ENCODE measurements at regions not wholly inside any gene's neighbourhood (a gene's known extent, or its start where the extent isn't known, plus 50 kb on each side); places are given as distances from the start of the nearest gene placed in this dataset.
"Not testable (repeated sequence)": the region's sequence is repeated elsewhere in the genome, so short reads cannot be mapped to it uniquely, and the experiment has no call there.

DNA sequence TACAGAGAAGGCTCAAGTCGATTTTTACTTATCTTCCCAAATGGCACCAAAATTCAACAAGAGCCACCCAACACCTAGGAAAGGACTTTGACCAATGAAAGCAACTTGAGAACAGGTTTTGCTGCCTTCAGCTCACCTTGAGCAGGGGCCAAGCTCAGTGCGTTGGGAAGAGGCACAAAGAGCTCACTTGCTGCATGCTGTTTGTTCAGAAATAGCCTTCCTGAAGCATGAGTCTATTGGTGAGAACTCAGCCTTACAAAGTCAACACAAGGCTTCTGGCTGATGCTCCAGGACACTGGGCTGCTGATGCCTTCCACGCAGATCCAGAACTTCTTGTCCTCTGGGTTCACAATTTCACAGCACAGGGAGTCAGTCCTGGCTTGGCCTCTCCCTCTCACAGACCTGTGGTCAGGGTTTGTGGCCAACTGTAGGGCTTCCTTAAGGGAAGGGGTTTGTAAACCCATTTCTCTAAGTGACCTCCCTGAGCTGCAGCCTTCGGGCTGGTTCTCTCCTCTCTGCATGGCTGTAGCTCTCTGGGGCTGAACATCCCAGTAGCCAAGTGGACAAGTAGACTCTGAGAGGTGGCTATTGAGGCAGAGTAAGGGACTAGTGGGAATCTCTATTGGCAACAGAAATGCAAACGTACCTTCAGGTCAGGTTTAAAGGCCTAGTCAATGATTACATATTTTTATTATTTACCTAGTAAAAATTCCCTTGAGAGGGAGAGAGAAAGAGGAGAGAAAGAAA lies 124.7 kb upstream of the GATA6 start:
- DNase-seq: no peak

DNA sequence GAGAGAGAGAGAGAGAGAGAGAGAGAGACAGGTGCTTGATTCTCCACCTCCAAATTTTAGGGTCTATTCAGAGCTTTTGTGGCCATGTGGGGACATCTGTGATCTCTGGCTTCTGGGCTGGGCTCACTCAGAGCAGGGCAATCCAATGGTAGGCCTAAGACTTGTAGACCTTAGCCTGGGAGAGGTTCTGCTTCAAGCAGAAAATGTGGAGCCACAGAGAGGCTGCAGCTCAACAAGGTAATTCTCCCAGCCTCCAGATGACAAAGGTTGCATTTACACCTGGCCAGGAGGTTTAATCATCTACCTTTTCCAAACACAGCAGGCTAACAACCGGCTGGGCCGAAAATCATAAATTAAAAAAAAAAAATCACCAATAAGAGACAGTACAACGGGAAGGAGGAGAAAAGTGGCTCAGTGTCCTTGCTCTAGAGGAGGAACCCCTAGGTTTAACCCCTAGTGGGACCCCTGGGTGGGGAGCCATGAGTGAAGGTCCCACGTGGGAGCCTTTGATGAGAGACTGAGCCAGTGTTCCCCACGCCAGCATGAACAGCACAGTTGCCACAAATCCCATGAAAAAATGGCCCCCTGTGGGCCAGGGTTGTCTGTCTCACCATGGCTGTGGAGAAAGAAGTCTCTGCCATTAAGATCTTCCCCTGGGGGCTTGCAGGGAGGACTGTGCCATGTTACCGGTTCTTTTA lies 124.0 kb upstream of the GATA6 start:
- no peak for DNase-seq

DNA sequence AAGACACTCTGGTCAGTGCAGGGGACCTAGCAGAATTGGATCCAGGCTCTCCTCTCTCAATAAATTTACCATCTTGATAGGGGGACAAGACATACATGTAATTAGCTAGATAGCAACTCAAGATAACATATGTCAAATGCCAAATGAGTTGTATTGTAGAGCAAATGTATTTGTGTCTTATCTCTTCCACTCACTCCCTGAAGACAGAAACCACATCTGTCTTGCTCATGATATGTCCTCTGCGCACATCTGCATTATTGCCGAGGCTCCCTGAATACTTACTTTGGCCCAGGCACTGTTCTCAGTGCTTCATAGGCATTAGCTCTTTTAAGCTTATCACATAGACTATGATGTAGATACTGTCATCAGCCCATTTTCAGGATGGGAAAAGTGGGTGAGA lies 122.9 kb upstream of the GATA6 start:
- DNase-seq: no peak

DNA sequence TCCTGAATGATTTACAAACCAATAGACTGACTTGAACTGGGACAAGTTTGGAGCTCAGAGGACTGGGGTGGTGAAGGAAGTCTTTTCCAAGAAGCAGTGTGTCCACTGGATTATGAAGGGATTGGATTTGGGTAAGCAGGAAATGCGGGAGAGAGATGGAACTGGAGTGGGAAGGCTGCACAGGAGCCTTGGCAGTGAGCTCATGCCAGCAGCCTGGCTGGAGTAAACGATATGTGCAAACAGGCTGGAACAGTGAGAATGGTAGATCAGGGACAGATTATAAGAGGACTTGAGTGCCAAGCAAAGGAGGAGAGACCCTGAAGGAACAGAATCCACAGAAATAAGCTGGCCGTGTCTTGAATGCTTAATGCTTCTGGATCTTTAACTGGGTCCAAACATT lies 121.9 kb upstream of the GATA6 start:
- no peak for DNase-seq

DNA sequence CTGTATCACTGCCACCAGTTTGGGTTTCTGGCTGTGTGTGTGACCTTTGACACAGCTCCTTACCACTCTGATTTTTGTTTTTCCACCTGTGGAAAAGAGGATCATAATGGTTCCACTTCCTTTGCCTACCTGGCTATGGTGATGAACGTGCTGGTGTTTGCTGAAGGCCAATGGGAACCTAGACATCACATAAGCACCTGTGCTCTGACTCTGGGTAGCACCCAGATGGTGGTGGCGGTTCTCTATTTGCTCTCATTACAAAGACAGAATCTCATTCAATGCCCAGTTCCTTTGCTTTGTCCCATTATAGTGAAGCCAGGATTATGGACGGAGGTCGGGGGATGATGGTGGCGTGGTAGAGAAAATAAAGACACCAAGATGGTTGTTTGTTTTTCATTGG lies 121.2 kb upstream of the GATA6 start:
- no peak for DNase-seq

DNA sequence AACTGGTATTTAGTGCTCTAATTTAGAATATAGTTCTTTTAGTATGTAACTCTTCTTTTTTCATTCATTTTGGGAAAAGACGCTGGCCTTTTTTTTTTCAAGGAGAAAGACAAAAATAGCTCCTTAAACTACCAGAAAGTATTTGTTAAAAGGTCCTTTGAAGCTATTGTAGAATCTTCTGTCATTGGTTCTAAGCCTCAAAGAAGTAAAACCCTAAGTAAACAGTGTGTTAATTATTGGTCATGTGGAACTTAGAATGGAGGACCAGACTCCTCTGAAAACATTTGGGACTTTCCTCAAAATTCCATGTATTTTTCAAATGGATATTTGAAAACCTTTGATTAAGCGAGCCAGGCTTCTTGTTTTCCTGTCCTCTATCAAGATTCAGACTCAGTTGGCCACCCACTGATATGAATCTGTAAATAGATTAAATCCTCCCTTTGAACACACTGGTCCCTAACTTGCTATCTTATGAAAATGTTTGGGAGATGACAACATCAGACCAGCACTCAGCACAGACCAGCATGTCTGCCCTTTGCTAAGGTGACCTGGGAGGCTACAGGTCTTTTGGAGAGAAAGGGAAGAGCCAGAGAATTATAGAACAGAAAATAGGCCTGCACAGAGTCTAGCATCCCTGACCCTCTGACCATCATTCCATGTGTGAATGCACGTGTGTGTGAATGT lies 120.3 kb upstream of the GATA6 start:
- no peak for DNase-seq

DNA sequence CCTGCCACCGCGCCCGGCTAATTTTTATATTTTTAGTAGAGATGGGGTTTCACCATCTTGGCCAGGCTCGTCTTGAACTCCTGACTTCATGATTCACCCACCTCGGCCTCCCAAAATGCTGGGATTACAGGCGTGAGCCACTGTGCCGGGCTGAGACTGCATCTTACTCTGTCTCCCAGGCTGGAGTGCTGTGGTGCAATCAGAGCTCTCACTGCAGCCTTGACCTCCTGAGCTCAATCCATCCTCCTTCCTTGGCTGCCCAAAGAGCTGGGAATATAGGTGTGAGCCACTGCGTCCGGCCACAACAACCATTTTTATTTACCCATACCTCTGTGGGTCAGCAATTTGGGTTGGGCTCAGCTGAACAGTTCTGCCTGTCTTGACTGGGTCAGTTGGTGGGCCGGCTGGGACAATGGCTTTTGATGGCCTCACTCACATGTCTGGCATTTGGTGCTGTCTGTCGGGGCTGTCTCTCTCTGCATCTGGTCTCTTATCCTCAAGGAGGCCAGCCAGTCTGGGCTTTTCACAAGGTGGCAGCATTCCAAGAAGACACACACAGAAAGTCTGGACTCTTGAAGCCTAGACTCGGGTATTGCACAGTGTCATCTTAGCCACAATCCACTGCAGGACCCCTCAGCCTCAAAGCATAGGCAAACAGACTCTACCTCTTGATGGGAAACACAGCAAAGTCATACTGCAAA lies 116.8 kb upstream of the GATA6 start:
- peak; percentile 82 for DNase-seq

DNA sequence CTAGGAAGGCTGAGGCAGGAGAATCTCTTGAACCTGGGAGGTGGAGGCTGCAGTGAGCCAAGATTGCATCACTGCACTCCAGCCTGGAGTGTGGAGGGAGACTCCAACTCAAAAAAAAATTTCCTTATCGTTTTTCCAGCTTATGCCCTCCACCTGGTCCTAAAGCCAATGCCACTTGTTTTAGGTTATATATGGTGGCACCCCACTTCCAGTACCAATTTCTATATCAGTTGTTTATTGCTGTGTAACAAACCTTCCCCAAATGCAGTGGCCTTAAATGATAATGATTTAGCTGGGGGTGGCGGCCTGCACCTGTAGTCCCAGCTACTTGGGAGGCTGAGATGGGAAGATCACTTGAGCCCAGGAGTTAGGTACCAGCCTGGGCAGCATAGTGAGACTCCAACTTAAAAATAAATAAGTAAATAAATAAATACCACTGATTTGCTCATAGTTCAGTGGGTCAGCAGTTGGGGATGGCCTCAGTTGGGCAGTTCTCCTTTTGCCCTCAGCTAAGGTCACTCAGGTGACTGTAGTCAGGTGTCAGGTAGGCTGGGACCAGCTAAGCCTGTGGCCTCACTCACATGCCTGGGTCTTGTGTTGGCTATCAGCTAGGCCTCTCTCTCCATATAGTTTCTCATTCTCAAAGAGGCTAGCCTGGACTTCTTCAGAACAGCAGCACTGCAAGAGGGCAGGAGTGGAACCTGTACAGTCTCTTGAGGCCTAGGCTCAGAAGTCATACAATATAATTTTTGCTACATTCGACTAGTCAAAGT lies 113.7 kb upstream of the GATA6 start:
- DNase-seq: no peak

DNA sequence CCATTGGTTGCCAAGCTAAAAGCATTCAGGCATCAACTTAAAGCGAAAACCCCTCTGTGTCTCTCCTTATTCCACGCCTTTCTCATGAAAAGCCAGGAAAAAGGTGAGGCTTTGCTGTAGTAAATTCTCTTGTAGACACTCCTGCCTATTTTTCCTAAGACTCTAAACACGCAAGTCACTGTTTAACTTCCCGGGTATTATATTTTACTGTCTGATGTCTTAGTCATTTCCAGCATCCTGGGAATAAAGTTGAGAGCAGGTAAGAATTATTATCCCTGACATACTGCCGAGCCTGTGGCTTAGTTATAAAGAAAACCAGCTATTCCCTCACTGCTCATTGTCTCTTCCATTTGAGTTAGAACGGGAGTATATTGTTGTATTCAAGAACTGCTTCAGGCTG lies 112.4 kb upstream of the GATA6 start:
- DNase-seq: no peak

DNA sequence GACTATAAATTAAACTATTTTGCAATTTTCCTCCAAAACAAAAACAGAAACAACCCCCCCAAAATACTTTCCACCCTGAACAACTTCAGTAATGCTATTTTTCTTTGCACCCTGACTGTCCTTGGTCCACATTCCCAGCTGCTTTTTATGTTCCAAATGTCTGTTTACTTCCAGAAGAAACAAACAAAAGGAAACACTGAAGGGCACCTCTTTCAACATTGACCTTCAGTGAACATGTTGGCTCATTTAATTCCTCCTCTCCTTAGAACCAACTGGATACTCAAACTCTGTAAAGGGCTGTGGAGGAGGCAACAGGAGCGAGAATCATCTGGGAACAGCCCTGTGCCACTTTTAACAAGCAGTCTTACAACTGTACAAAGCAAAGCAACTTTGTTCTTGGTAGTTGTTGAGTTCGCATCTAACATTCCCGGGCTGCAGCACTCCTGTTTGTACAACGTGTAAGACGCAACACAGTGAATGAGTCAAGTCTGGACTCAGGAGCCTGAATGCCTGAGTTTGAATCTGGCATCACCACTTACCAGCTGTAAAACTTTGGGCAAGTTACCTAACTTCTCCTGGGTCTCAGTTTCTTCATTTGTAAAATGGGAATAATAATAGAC lies 111.4 kb upstream of the GATA6 start:
- no peak for DNase-seq

DNA sequence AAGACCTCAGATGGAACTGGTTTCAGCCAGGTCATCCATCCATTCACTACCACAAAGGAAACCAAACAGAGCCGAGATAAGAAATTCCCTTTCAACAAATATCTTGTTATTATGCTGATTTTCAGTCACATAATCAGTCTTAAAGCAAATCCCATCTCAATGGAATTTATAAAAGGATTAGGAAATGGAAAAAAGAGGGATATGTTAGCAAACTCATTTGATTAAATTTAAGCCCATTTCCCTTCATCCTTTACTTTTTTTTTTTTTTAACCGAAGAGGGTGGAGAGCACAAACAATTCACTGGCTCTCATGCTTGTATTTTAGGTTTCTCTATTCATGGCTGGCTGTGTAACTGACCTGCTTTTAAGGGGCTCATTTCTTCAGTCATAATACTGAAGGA lies 109.0 kb upstream of the GATA6 start:
- DNase-seq: no peak

DNA sequence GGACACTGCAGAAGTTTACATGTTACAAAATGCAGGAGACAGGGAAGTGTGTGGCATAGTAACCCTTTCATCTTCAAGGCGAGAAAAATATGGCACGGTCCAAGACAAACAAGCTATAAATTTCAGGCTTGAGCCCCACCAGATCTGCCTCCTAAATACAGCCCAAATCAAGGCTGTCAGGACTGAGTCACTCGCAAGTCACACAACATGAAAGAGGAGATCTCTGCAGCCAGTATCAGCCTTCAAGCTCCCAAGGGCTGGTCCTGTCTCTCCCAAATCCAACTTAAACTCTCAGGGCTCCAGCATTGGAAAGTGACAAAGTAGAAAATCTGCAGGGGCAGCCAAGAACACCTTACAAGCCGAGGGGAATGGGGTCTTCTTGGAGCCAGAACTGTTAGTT lies 106.3 kb upstream of the GATA6 start:
- no peak for DNase-seq

DNA sequence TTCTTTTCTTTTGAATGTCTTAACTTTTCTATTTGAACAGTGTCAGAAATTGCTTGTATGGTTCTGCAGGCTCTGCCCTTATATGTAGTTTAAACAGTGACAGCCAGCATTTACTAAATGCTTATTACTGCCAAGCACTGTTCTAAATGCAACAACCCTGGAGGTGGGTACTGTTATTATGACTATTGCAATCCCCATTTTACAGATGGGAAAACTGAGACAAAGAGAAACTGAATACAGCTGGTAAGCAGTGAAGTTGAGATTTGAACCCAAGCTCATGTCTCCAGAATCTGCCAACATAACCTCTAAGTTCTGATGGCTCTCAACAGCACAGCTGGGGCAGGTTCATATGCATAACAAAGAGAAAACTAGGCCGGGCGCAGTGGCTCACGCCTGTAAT lies 105.7 kb upstream of the GATA6 start:
- no peak for DNase-seq

DNA sequence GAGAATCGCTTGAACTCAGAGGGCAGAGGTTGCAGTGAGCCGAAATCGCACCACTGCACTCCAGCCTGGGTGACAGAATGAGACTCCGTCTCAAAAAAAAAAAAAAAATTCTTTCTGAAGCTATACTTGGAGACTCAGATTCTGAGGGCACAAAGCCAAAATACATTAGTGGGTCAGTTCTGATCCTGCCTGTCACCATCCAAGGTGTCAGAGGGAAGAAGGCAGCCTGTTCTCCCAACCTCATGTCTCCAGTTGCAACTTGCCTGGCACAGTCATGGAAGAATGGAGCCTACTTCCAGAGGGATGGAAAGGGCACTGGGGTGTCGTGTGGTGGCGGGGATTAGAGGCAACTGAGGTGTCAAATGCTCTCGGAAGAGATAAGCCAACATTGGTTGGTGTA lies 104.8 kb upstream of the GATA6 start:
- DNase-seq: no peak

DNA sequence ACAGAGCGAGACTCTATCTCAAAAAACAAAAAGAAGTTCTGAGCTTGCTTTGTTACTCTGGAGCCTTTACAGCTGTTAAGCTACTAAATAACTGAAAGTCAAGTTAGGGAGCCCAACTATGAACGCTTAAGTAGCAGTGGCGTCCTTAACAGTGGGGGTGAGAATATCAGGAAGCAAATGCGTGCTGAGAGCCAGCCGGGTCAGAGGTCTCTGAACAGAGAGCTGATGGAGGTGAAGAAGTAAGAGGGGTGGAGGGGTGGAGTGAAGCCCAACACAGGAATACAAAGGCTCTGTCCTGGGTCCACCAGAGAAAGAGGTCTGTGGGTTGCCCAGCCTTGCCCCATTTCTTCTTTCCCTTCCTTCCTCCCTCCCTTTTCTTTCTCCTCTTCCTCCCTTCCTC lies 104.1 kb upstream of the GATA6 start:
- no peak for DNase-seq

DNA sequence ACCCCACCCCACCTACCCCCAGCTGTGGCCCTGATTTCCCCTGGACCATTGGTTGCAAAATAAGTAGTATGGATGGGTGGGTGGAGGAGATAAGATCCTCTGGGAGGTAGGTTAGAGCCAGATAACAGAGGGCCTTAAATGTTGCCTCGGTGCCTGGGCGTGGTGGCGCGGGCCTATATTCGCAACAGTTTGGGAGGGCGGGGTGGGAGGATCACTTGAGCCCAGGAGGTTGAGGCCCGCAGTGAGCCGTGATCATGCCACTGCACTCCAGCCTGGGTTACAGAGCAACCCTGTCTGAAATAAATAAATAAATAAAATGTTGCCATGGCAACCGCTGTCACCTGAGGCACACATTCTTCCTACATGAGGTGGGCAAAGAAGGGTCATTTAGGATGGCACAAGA lies 103.3 kb upstream of the GATA6 start:
- DNase-seq: no peak

DNA sequence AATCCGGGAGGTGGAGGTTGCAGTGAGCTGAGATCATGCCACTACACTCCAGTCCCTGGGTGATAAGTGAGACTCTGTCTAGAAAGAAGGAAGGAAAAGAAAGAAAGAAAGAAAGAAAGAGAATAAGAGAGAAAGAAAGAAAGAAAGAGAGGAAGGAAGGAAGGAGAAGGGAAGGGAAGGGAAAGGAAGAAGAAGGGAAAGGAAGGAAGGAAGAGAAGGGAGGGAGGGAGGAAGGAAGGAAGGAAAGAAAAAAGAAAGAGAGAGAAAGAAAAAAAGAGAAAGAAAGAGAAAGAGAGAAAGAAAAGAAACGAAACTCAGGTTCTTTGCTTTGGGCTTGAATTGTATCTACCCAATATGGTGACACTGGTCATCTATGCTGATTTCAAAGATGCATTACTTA lies 102.3 kb upstream of the GATA6 start:
- DNase-seq: no peak

DNA sequence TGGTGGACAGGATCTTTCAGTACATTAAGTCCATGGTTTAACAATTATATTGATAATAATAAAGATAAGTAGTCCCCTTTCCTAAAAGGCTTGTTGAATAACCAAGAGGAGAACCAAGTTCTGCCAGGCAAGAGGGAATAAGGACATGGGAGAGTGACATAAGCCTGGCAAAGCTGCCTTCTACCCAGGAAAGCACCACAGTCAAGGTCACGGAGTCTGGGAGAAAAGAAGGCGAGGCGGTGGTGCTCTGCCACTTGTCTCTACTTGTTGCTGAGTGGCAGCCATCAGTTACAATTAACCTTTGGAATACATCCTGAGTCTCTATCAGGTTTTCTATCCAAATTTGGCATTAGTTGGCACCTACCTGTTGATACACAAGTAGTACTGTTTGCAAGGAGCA lies 101.7 kb upstream of the GATA6 start:
- DNase-seq: peak; percentile 19

DNA sequence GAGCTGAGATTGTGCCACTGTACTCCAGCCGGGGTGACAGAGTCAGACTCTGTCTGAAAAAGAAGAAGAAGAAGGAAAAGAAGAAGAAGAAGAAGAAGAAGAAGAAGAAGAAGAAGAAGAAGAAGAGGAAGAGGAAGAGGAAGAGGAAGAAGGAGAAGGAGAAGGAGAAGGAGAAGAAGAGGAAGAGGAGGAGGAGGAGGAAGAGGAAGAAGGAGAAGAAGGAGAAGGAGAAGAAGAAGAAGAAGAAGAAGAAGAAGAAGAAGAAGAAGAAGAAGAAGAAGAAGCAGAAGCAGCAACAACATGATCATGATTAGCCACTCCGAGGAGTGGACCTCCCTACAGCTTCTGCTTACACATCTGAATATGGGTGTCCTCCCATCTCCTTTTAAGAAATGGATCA lies 100.6 kb upstream of the GATA6 start:
- not testable (repeated sequence) for DNase-seq

DNA sequence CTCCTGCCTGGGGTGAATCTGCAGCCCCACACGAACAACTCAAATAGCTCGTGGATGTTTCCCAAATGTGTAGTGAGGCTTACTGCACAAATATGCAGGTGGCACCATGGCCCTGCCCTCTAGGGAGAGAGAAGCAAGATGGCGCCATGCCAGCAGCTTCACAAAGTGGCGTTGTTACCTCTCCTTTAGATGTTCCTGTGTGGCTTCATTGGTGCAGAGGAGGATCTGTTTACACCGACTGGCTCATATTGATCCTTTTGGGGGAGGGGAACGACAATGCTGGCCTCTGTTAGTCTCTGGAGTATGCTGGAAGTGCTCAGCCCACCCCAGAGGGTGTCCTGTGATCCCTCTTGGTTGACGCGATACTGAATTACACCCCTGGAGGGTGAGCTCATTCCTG lies 99.5 kb upstream of the GATA6 start:
- peak; percentile 48 for DNase-seq

DNA sequence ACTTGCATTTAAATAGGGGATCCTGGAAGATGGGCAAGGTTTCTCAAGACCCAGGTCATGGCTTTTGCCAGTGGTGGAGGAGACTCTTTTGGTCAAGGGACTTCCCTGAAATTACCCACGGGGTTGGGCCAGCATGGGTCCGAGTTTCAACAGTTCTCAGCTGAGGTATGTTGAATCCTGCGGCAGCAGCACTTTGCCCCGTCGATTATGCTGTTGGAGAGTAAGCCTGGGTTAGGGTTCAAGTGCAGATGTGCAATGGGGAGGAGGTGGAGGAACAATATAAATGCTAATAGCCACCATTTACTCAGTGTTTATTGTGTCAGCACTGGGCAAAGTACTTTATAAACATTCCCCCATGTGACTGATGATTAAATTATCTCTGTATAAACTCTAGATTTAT lies 96.0 kb upstream of the GATA6 start:
- DNase-seq: no peak
